Right lobe of liver (tissue), 6 donors: ENCODE measurements at regions not wholly inside any gene's neighbourhood (a gene's known extent, or its start where the extent isn't known, plus 50 kb on each side); places are given as distances from the start of the nearest gene placed in this dataset.

Experiments used
- ATAC-seq, 4 donors: fragments of 200-7000 bp; cut with Tn5 transposase; one replicate each; pipeline ENCODE4 v1.9.1; 2020; ENCODE audit warnings: mild to moderate bottlenecking in 4 of 4, moderate library complexity in 4 of 4
- DNase-seq, 3 donors: peaks; one replicate each; pipeline ENCODE4 v3.0.0-alpha.2; 2020
- H3K27ac ChIP-seq, 3 donors: fragments of 200-600 bp; one replicate each; pipeline ENCODE4 v1.8.0; 2022
- H3K27me3 ChIP-seq, 2 donors: fragments of 200-600 bp; one replicate each; pipeline ENCODE4 v1.8.0; 2022
- H3K36me3 ChIP-seq, 4 donors: fragments of 200-600 bp; sonication (generic) in 1 of 4; one replicate each; pipeline versions ENCODE4 v1.5.1 to v1.8.0; 2017 to 2022; ENCODE audit warnings: control low read depth in 1 of 4
- H3K4me1 ChIP-seq, 4 donors: fragments of 200-600 bp; sonication (generic) in 1 of 4; one replicate each; pipeline versions ENCODE4 v1.5.1 to v1.8.0; 2017 to 2022; ENCODE audit warnings: control low read depth in 1 of 4
- H3K4me3 ChIP-seq, 3 donors: fragments of 200-600 bp; one replicate each; pipeline ENCODE4 v1.8.0; 2022
- H3K9me3 ChIP-seq, 4 donors: fragments of 200-600 bp; sonication (generic) in 1 of 4; one replicate each; pipeline versions ENCODE4 v1.5.1 to v1.8.0; 2017 to 2022; ENCODE audit warnings: control low read depth in 1 of 4
- CTCF ChIP-seq, 4 donors: fragments of 200-600 bp in 3 of 4; fragments of 450-650 bp in 1 of 4; IDR thresholded peaks; one replicate each; pipeline versions ENCODE4 v1.5.1 to v1.8.0; 2016 to 2022; ENCODE audit warnings: antibody characterized with exemption in 4 of 4, mild to moderate bottlenecking in 2 of 4
- POLR2A ChIP-seq: fragments of 450-650 bp; IDR thresholded peaks from one replicate; pipeline ENCODE4 v1.6.1; 2017; ENCODE audit warnings: antibody characterized with exemption, mild to moderate bottlenecking
- WGBS: methylation state at CpG from one replicate; pipeline ENCODE4 v1.1.6; 2018; ENCODE audit warnings: low coverage, low lambda C conversion rate; ENCODE audit not compliant: insufficient coverage; ENCODE audit errors: missing lambda C conversion rate; 5-methylcytosine and 5-hydroxymethylcytosine counted together
- intact Hi-C, 2 donors: fragments of 100-400 bp; cut with DNase I; formaldehyde crosslinking; loops; one replicate each; pipeline versions ENCODE4 v1.11.2 to v1.14.1; 2022
- donor health status: DM: no; HTN: yes; CAD: no.
- donor health status: DM: no; HTN: no; CAD: no.
- donor health status: DM: no; HTN: no; CAD: no.
- donor health status: DM: no; HTN: yes; CAD: no.
- donor health status: DM: no; HTN: yes; CAD: no.

GRCh38 chr2:151002959-151003600 is 258.6 kb downstream of the RBM43 start:
- DNase-seq: no peak
- H3K27ac ChIP-seq: no peak overlapping the region
- 96% methylated on average over 5 of the region's 5 CpGs for WGBS
- no peak for TF ChIP-seq POLR2A
- no peak for TF ChIP-seq CTCF (IDR thresholded peaks at IDR 0.05)
- H3K9me3 ChIP-seq: no peaks in the 10 kb centered on the region
- no peak overlapping the region for H3K4me3 ChIP-seq
- no peaks in the 10 kb centered on the region for H3K27me3 ChIP-seq
- no peak for ATAC-seq
- H3K36me3 ChIP-seq: no peaks in the 10 kb centered on the region
- intact Hi-C loops: no loop called here
- H3K4me1 ChIP-seq: no peaks in the 10 kb centered on the region

GRCh38 chr2:150997702-150998440 is 263.8 kb downstream of the RBM43 start:
- Histone ChIP-seq H3K9me3 (no peaks in the 10 kb centered on the region), H3K27me3 (no peaks in the 10 kb centered on the region), H3K27ac (no peak overlapping the region), H3K4me3 (no peak overlapping the region), H3K4me1 (no peaks in the 10 kb centered on the region), H3K36me3 (no peaks in the 10 kb centered on the region)
- DNase-seq: no peak
- 74% methylated on average over 7 of the region's 7 CpGs for WGBS
- TF ChIP-seq CTCF (IDR thresholded peaks at IDR 0.05) (no peak), POLR2A (no peak)
- no peak for ATAC-seq
- intact Hi-C loops: no loop called here

- Histone ChIP-seq H3K4me3 (no peak overlapping the region), H3K4me1 (no peaks in the 10 kb centered on the region), H3K9me3 (no peaks in the 10 kb centered on the region), H3K36me3 (no peaks in the 10 kb centered on the region), H3K27ac (no peak overlapping the region), H3K27me3 (no peaks in the 10 kb centered on the region)
- WGBS: 96% methylated on average over 4 of the region's 4 CpGs
- DNase-seq (no peak), ATAC-seq (no peak)
- no peak for TF ChIP-seq POLR2A
- no peak for TF ChIP-seq CTCF (IDR thresholded peaks at IDR 0.05)
- intact Hi-C loops: no loop called here
Observed at GRCh38 chr2:150997066-150997465, 264.6 kb downstream of the RBM43 start.

- H3K4me3 ChIP-seq: no peak overlapping the region
Observed at GRCh38 chr2:150994076-150994475, 267.6 kb downstream of the RBM43 start.

More at GRCh38 chr2:150994076-150994475, 267.6 kb downstream of the RBM43 start:
- ATAC-seq (no peak), DNase-seq (no peak)
- Histone ChIP-seq H3K27ac (no peak overlapping the region), H3K36me3 (no peaks in the 10 kb centered on the region), H3K9me3 (peaks cover 0 to 7% (median 0%) of the 10 kb centered on the region in 4 donors), H3K27me3 (no peaks in the 10 kb centered on the region), H3K4me1 (no peaks in the 10 kb centered on the region)
- TF ChIP-seq POLR2A: no peak
- no peak for TF ChIP-seq CTCF (IDR thresholded peaks at IDR 0.05)
- intact Hi-C loops: no loop called here
- WGBS: 26% methylated on average over 2 of the region's 2 CpGs
